Mucosa of descending colon (tissue), 3 donors: ENCODE measurements at regions not wholly inside any gene's neighbourhood (a gene's known extent, or its start where the extent isn't known, plus 50 kb on each side); places are given as distances from the start of the nearest gene placed in this dataset.

Source experiments
- ATAC-seq: fragments of 200-7000 bp; cut with Tn5 transposase; one replicate; pipeline ENCODE4 v1.9.1; 2020; ENCODE audit warnings: mild to moderate bottlenecking, moderate library complexity
- DNase-seq, 3 donors: peaks; one replicate each; pipeline ENCODE4 v3.0.0-alpha.2; 2020
- H3K36me3 ChIP-seq: fragments of 200-600 bp; one replicate; pipeline ENCODE4 v1.8.0; 2021; ENCODE audit warnings: low read depth, mild to moderate bottlenecking
- H3K4me1 ChIP-seq: fragments of 200-600 bp; one replicate; pipeline ENCODE4 v1.8.0; 2021; ENCODE audit warnings: low read depth, mild to moderate bottlenecking
- H3K4me3 ChIP-seq: fragments of 200-600 bp; one replicate; pipeline ENCODE4 v1.8.0; 2021; ENCODE audit warnings: mild to moderate bottlenecking
- H3K9me3 ChIP-seq: fragments of 200-600 bp; one replicate; pipeline ENCODE4 v1.8.0; 2021; ENCODE audit warnings: mild to moderate bottlenecking
- intact Hi-C, 2 donors: fragments of 100-400 bp; cut with DNase I in 1 of 2; cut with micrococcal nuclease in 1 of 2; formaldehyde crosslinking; loops; one replicate each; pipeline versions ENCODE4 v1.11.0 to v1.11.1; 2022; cut with DNase I, micrococcal nuclease
- TF ChIP-seq, protein P1 (sequence below): fragments of 200-600 bp; IDR thresholded peaks from one replicate; pipeline ENCODE4 v1.8.0; 2022; ENCODE audit warnings: antibody characterized with exemption, mild to moderate bottlenecking
- donor health status: DM: no; HTN: no; CAD: no; lungs with moderate emphysema.
- donor health status: DM: no; HTN: no; CAD: no.
- donor health status: DM: no; HTN: yes; CAD: no.

- peaks cover 7% of the 10 kb centered on the region for H3K4me1 ChIP-seq
- DNase-seq, result no peak
- TF ChIP-seq, protein P1, sequence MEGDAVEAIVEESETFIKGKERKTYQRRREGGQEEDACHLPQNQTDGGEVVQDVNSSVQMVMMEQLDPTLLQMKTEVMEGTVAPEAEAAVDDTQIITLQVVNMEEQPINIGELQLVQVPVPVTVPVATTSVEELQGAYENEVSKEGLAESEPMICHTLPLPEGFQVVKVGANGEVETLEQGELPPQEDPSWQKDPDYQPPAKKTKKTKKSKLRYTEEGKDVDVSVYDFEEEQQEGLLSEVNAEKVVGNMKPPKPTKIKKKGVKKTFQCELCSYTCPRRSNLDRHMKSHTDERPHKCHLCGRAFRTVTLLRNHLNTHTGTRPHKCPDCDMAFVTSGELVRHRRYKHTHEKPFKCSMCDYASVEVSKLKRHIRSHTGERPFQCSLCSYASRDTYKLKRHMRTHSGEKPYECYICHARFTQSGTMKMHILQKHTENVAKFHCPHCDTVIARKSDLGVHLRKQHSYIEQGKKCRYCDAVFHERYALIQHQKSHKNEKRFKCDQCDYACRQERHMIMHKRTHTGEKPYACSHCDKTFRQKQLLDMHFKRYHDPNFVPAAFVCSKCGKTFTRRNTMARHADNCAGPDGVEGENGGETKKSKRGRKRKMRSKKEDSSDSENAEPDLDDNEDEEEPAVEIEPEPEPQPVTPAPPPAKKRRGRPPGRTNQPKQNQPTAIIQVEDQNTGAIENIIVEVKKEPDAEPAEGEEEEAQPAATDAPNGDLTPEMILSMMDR, result no peak
- no peaks in the 10 kb centered on the region for H3K9me3 ChIP-seq
- H3K4me3 ChIP-seq, result no peak overlapping the region
- intact Hi-C loops, result no loop called here
- no peak for ATAC-seq
- H3K36me3 ChIP-seq, result no peaks in the 10 kb centered on the region
Observed at GRCh38 chr1:172972258-172972657, 78.5 kb downstream of the TNFSF18 start.

- Histone ChIP-seq H3K4me3 (no peak overlapping the region), H3K9me3 (no peaks in the 10 kb centered on the region), H3K36me3 (no peaks in the 10 kb centered on the region), H3K4me1 (peaks cover 7% of the 10 kb centered on the region)
- DNase-seq (no peak), ATAC-seq (no peak)
- intact Hi-C loops, result no loop called here
- TF ChIP-seq, protein P1, result no peak
Observed at GRCh38 chr1:172973424-172973823, 77.3 kb downstream of the TNFSF18 start.

- Histone ChIP-seq H3K36me3 (no peaks in the 10 kb centered on the region), H3K4me3 (no peak overlapping the region), H3K4me1 (peaks cover 7% of the 10 kb centered on the region), H3K9me3 (no peaks in the 10 kb centered on the region)
- DNase-seq (peak in 2 of 3 donors; percentile 44 to 79), ATAC-seq (peak; percentile 99)
- TF ChIP-seq, protein P1, result no peak
- intact Hi-C loops, result no loop called here
Observed at GRCh38 chr1:172976222-172977041, 74.3 kb downstream of the TNFSF18 start.

DNA sequence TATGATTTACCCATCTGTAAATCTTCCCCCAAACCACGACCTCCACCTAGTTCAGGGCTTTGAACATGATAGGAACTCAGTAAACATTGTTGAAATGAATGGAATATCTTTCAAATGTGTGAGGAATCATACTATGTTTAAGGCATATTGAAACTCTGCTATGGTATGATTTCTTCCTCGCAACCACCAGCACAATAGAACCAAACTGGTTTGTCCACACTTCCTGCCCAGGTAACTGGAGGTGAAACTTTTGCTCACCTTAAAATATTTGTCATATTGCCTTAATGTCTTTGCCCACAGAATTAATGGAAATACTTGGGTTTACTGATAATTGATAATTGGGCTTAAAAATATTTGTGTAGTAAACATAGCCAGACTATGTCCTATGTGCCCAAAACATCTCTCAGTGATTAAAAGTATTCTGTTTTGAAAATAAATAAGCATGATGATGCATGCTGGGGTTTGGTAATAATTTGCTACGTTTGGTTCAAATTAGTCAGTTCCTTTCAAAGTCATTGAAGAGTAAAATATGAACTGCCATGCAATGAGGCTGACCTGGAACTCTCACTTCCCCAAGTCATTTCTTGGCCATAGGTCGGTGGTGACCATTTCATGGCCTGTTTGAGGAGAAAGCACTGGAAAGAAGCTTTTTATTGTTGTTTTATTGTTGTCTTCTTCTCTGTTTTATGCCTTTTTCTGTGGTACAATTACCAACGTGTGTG is 73.3 kb downstream of the TNFSF18 start:
- no peak for ATAC-seq
- no peaks in the 10 kb centered on the region for H3K36me3 ChIP-seq
- H3K9me3 ChIP-seq, result no peaks in the 10 kb centered on the region
- no peak overlapping the region for H3K4me3 ChIP-seq
- intact Hi-C loops, result no loop called here
- TF ChIP-seq, protein P1, result no peak
- no peak for DNase-seq
- peaks cover 7% of the 10 kb centered on the region for H3K4me1 ChIP-seq

- DNase-seq (no peak), ATAC-seq (no peak)
- intact Hi-C loops, result no loop called here
- Histone ChIP-seq H3K4me3 (no peak overlapping the region), H3K4me1 (peaks cover 7% of the 10 kb centered on the region), H3K9me3 (no peaks in the 10 kb centered on the region), H3K36me3 (no peaks in the 10 kb centered on the region)
- TF ChIP-seq, protein P1, result no peak
Observed at GRCh38 chr1:172978595-172978994, 72.1 kb downstream of the TNFSF18 start.
